HEK293 (cell line): ENCODE measurements at regions not wholly inside any gene's neighbourhood (a gene's known extent, or its start where the extent isn't known, plus 50 kb on each side); places are given as distances from the start of the nearest gene placed in this dataset.

Experiments used
- OVOL3 ChIP-seq: fragments of 450-650 bp; formaldehyde crosslinking; IDR thresholded peaks from 2 replicates; pipeline ENCODE4 v1.5.1; 2016; ENCODE audit warnings: missing biosample characterization, missing genetic modification characterization
- YY1 ChIP-seq: fragments of 450-650 bp; formaldehyde crosslinking; IDR thresholded peaks from 2 replicates; pipeline ENCODE4 v1.5.1; 2018; ENCODE audit warnings: missing biosample characterization, missing genetic modification characterization
- ZBTB20 ChIP-seq: fragments of 450-650 bp; formaldehyde crosslinking; IDR thresholded peaks from 2 replicates; pipeline ENCODE4 v1.5.1; 2016; ENCODE audit warnings: missing biosample characterization, missing genetic modification characterization
- ZFP3 ChIP-seq: fragments of 450-650 bp; formaldehyde crosslinking; IDR thresholded peaks from 2 replicates; pipeline ENCODE4 v1.5.1; 2016; ENCODE audit warnings: low read depth, missing biosample characterization, missing genetic modification characterization
- ZNF274 ChIP-seq, 2 experiments: fragments of 200-500 bp in 1 of 2; fragments of 450-650 bp in 1 of 2; sonication (Bioruptor generic) in 1 of 2; formaldehyde crosslinking in 1 of 2; IDR thresholded peaks; 2 replicates each; pipeline versions ENCODE4 v1.5.1 to v1.6.1; 2014 to 2016; ENCODE audit warnings: borderline replicate concordance in 1 of 2, inconsistent platforms in 1 of 2, low read length in 1 of 2, missing biosample characterization in 1 of 2, missing genetic modification characterization in 1 of 2
- ZNF350 ChIP-seq: fragments of 450-650 bp; formaldehyde crosslinking; IDR thresholded peaks from 2 replicates; pipeline ENCODE4 v1.5.0; 2017; ENCODE audit warnings: missing biosample characterization, mild to moderate bottlenecking, missing genetic modification characterization
- ZNF561 ChIP-seq: fragments of 450-650 bp; IDR thresholded peaks from 2 replicates; pipeline ENCODE4 v1.5.1; 2018; ENCODE audit warnings: missing biosample characterization, missing genetic modification characterization, borderline replicate concordance
- TF ChIP-seq, protein P1 (sequence below): fragments of 450-650 bp; formaldehyde crosslinking; IDR thresholded peaks from 2 replicates; pipeline ENCODE4 v1.5.1; 2016; ENCODE audit warnings: missing biosample characterization, missing genetic modification characterization
- TF ChIP-seq, protein P2 (sequence below): fragments of 450-650 bp; formaldehyde crosslinking; IDR thresholded peaks from 2 replicates; pipeline ENCODE4 v1.5.1; 2016; ENCODE audit warnings: missing biosample characterization, missing genetic modification characterization
- TF ChIP-seq, protein P3 (sequence below): fragments of 450-650 bp; formaldehyde crosslinking; IDR thresholded peaks from 2 replicates; pipeline ENCODE4 v1.5.1; 2016; ENCODE audit warnings: missing biosample characterization, missing genetic modification characterization, low read depth

DNA sequence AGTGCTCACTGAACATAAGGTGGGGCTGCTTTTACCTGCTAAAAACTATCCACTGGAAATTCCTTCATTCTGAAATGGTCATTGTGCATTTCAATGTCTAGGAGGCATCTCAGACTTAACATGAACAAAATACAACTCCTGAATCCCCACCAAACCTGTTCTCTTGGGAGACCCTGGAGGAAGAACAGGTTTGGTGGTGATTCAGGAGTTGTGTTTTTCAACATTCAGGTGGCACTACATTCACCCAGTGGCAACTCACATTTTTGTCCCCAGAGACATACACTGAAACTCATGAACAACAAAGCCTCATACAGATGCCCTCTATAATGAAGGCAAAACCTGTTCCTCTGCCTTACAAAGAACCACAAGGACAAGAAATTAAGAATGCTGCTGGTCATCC is 64.3 kb upstream of the CYP2D6 start:
- TF ChIP-seq ZBTB20 = no peak
- TF ChIP-seq, protein P1, sequence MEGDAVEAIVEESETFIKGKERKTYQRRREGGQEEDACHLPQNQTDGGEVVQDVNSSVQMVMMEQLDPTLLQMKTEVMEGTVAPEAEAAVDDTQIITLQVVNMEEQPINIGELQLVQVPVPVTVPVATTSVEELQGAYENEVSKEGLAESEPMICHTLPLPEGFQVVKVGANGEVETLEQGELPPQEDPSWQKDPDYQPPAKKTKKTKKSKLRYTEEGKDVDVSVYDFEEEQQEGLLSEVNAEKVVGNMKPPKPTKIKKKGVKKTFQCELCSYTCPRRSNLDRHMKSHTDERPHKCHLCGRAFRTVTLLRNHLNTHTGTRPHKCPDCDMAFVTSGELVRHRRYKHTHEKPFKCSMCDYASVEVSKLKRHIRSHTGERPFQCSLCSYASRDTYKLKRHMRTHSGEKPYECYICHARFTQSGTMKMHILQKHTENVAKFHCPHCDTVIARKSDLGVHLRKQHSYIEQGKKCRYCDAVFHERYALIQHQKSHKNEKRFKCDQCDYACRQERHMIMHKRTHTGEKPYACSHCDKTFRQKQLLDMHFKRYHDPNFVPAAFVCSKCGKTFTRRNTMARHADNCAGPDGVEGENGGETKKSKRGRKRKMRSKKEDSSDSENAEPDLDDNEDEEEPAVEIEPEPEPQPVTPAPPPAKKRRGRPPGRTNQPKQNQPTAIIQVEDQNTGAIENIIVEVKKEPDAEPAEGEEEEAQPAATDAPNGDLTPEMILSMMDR (tag by site-specific recombination) = no peak
- no peak for TF ChIP-seq ZFP3
- TF ChIP-seq, protein P2, sequence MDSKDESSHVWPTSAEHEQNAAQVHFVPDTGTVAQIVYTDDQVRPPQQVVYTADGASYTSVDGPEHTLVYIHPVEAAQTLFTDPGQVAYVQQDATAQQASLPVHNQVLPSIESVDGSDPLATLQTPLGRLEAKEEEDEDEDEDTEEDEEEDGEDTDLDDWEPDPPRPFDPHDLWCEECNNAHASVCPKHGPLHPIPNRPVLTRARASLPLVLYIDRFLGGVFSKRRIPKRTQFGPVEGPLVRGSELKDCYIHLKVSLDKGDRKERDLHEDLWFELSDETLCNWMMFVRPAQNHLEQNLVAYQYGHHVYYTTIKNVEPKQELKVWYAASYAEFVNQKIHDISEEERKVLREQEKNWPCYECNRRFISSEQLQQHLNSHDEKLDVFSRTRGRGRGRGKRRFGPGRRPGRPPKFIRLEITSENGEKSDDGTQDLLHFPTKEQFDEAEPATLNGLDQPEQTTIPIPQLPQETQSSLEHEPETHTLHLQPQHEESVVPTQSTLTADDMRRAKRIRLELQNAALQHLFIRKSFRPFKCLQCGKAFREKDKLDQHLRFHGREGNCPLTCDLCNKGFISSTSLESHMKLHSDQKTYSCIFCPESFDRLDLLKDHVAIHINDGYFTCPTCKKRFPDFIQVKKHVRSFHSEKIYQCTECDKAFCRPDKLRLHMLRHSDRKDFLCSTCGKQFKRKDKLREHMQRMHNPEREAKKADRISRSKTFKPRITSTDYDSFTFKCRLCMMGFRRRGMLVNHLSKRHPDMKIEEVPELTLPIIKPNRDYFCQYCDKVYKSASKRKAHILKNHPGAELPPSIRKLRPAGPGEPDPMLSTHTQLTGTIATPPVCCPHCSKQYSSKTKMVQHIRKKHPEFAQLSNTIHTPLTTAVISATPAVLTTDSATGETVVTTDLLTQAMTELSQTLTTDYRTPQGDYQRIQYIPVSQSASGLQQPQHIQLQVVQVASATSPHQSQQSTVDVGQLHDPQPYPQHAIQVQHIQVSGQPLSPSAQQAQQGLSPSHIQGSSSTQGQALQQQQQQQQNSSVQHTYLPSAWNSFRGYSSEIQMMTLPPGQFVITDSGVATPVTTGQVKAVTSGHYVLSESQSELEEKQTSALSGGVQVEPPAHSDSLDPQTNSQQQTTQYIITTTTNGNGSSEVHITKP = no peak
- no peak for TF ChIP-seq ZNF350
- TF ChIP-seq ZNF274 (IDR thresholded peaks at IDR 0.05; ENCODE audit: low read length) = no peak
- no peak for TF ChIP-seq ZNF274 (tag by site-specific recombination; IDR thresholded peaks at IDR 0.05; ENCODE audit: borderline replicate concordance)
- no peak for TF ChIP-seq YY1 (tag by site-specific recombination)
- TF ChIP-seq ZNF561 (tag by site-specific recombination) = no peak
- TF ChIP-seq OVOL3 (tag by site-specific recombination) = no peak
- TF ChIP-seq, protein P3, sequence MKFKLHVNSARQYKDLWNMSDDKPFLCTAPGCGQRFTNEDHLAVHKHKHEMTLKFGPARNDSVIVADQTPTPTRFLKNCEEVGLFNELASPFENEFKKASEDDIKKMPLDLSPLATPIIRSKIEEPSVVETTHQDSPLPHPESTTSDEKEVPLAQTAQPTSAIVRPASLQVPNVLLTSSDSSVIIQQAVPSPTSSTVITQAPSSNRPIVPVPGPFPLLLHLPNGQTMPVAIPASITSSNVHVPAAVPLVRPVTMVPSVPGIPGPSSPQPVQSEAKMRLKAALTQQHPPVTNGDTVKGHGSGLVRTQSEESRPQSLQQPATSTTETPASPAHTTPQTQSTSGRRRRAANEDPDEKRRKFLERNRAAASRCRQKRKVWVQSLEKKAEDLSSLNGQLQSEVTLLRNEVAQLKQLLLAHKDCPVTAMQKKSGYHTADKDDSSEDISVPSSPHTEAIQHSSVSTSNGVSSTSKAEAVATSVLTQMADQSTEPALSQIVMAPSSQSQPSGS (tag by site-specific recombination) = no peak
